ENCODE measurements at regions not wholly inside any gene's neighbourhood (a gene's known extent, or its start where the extent isn't known, plus 50 kb on each side); places are given as distances from the start of the nearest gene placed in this dataset.
A peak's percentile ranks its signal among the peaks of the same experiment; 100 is the strongest.

GRCh38 chr6:164927288-164928056 lies 381.9 kb downstream of the C6orf118 start:
- intact Hi-C loops (cut with micrococcal nuclease), result loop anchor here (2.0 to 5.0 kb wide), 4 partner anchors 581 to 1745 kb away; no protein-coding TSS in a partner anchor
- Histone ChIP-seq H4K20me1 (replicated peaks; ENCODE audit: control insufficient read depth, insufficient read depth, low read length) (no peaks in the 10 kb centered on the region), H3K9me3 (replicated peaks; ENCODE audit: control insufficient read depth, insufficient read depth, low read depth, low read length) (peaks cover 12% of the 10 kb centered on the region), H3K4me1 (replicated peaks in 1 of 2; ENCODE audit: control insufficient read depth in 2 of 2, insufficient read depth in 2 of 2, low read length in 2 of 2) (no peaks in the 10 kb centered on the region), H3K36me3 (ENCODE audit: control insufficient read depth, insufficient read depth, low read length) (no peaks in the 10 kb centered on the region), H2AFZ (ENCODE audit: low read depth, low read length) (no peak overlapping the region), H3K4me3 (no peak overlapping the region), H3K79me2 (ENCODE audit: control insufficient read depth, insufficient read depth, low read length) (no peaks in the 10 kb centered on the region), H3K27me3 (ENCODE audit: control insufficient read depth in 2 of 2, insufficient read depth in 2 of 2, low read length in 2 of 2) (no peaks in the 10 kb centered on the region), H3K9ac (ENCODE audit: insufficient read depth in 1 of 2, low read depth in 2 of 2, low read length in 2 of 2) (no peak overlapping the region), H3K27ac (ENCODE audit: extremely low read depth, low read depth, low read length) (no peak overlapping the region), H3K9me1 (ENCODE audit: control insufficient read depth, insufficient read depth, low read length) (no peaks in the 10 kb centered on the region), H3K4me2 (ENCODE audit: insufficient read depth, low read length) (no peak overlapping the region)
- in situ Hi-C loops (cut with MboI), result no loop called here
- ChIA-PET CTCF (ENCODE audit: low intra/inter-chr PET ratio) (no interaction called here), POLR2A (no interaction called here)
- BruUV-seq (replicated peaks), result no TSS peak
- FAIRE-seq, result peak; percentile 64
- DNase-seq (ENCODE audit: extremely low read depth in 1 of 4, low spot score in 3 of 4), result peak; percentile 48 to 65 (median 58)
- ATAC-seq, result peak; percentile 98
- WGBS (ENCODE audit: insufficient coverage, low coverage, missing lambda C conversion rate), result 1% methylated on average over 17 of the region's 17 CpGs
- TF ChIP-seq ELF2 (CRISPR knock-in tag; IDR thresholded peaks at IDR 0.05) (no peak), THAP7 (CRISPR knock-in tag; IDR thresholded peaks at IDR 0.05) (no peak), TOE1 (IDR thresholded peaks at IDR 0.05; ENCODE audit: borderline replicate concordance) (no peak), TOE1 (CRISPR knock-in tag; IDR thresholded peaks at IDR 0.05; ENCODE audit: borderline replicate concordance, low read depth) (no peak), PHF21A (IDR thresholded peaks at IDR 0.05; ENCODE audit: borderline replicate concordance, low read depth) (no peak), ZNF740 (CRISPR knock-in tag; IDR thresholded peaks at IDR 0.05) (no peak), ZNF740 (tag; IDR thresholded peaks at IDR 0.05) (no peak), ZBTB12 (CRISPR knock-in tag; IDR thresholded peaks at IDR 0.05) (no peak), LCOR (CRISPR knock-in tag; IDR thresholded peaks at IDR 0.05) (no peak), NCOA1 (IDR thresholded peaks at IDR 0.05; ENCODE audit: low read depth) (no peak), NFYB (IDR thresholded peaks at IDR 0.05; ENCODE audit: extremely low read depth, insufficient read length) (no peak), EHMT2 (IDR thresholded peaks at IDR 0.05) (no peak), ZNF764 (CRISPR knock-in tag; IDR thresholded peaks at IDR 0.05; ENCODE audit: low read depth) (no peak), SMARCE1 (IDR thresholded peaks at IDR 0.05) (no peak), SMAD1 (IDR thresholded peaks at IDR 0.05; ENCODE audit: low read depth, low read length, partially characterized antibody) (no peak), BHLHE40 (IDR thresholded peaks at IDR 0.05; ENCODE audit: low read length) (0 out of 2 replicates have a peak, but pooled peaks have one; percentile 26), ZNF695 (CRISPR knock-in tag; IDR thresholded peaks at IDR 0.05) (no peak), ETV5 (CRISPR knock-in tag; IDR thresholded peaks at IDR 0.05; ENCODE audit: low read depth) (no peak), BDP1 (IDR thresholded peaks at IDR 0.05; ENCODE audit: insufficient read depth, insufficient read length) (no peak), ZNF217 (CRISPR knock-in tag; IDR thresholded peaks at IDR 0.05) (no peak), NFE2L1 (tag; IDR thresholded peaks at IDR 0.05; ENCODE audit: borderline replicate concordance, low read depth) (no peak), STAG1 (CRISPR knock-in tag; IDR thresholded peaks at IDR 0.05; ENCODE audit: borderline replicate concordance) (peak; percentile 94)

Measured in K562 (cell line).